HG03175 (cell line): ENCODE measurements at regions not wholly inside any gene's neighbourhood (a gene's known extent, or its start where the extent isn't known, plus 50 kb on each side); places are given as distances from the start of the nearest gene placed in this dataset.
A peak's percentile ranks its signal among the peaks of the same experiment; 100 is the strongest.

Experiments
- ATAC-seq: cut with Tn5 transposase; IDR thresholded peaks from one replicate; pipeline ENCODE4 v1.9.1; 2021; ENCODE audit warnings: mild to moderate bottlenecking, moderate library complexity; ENCODE audit not compliant: unreplicated experiment

DNA sequence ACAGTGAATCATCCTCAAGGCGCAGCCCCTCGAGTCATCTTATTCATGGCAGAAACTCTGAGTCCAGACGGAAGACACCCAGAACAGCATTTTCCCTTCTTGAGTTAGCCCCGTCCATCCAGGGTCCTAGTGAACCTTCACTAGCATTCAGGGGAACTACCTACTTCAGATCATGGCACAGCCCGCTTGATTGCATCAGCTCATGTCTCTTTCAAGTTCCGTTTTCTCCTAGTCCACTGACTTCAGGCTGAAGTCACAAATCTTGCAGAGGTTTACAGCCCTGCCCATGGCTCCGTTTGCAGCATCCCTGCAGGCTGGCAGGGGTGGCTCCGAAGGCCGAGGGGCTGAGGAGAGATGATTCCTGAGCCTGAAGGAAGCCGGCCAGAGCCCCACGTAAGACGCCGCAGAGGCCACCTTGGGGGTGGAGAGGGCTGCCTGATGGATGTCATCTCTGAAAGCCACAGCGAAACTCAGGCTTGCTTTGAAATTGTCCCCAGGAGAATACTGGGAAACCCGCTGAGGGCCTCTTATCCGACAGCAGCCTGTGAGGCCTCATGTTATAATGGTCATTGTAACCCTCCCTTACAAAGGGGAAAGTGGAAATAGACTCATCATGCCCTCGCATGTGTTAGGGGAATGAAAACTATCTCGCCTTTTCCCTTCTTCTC is 310.2 kb upstream of the AJAP1 start:
- peak; percentile 55 for ATAC-seq

DNA sequence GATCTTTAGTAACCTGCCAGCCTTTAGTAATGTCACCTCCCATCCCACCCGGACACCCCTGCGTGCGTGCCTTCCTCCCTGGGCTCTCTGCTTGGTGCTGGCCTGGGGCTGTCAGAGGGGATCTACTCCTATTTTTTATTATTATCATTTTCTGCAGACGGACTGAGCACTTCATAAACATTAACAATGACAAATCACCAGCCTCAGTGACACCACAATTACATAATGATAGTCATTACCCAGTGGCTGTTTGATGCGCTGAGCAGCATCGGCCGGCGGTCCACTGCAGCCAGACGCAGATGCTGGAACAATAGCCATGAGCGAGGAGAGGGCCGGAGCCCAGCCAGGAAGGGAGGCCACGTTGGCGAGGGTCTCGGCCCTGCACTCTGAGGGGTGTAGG is 309.3 kb upstream of the AJAP1 start:
- ATAC-seq, result no peak

DNA sequence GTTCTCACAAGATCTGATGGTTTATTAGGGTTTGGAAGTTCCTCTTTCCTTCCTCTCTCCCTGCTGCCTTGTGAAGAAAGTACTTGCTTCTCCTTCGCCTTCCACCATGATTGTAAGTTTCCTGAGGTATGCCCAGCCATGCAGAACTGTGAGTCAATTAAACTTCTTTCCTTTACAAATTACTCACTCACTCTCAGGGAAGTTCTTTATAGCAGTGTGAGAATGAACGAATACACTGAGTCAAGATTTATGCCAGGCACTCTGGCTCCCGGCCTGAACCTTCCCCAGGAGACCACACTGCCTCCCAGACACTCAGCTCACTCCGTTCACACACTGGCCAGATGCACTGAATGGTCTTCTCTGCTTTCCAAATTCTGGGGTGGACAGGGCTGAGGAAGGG is 308.3 kb upstream of the AJAP1 start:
- ATAC-seq, result no peak

DNA sequence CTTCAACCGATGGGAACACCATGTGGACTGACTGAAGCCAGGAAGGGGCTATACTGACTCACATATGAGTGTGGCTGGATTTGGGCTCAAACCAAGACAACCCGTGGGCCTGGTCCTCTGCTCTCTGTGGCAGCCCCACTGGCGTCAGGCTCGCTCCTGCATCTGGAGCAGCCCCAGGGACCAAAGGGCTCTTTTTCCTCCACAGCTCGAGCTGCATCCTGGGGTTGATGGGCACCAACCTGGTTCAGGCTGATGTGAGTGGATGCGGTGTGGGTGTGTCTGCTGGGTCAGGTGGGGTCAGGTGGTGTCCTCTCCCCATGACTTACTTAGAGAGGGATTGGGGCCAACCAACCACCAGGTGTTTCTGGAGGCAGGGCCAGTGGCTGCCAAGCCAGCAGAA is 303.0 kb upstream of the AJAP1 start:
- ATAC-seq, result no peak

DNA sequence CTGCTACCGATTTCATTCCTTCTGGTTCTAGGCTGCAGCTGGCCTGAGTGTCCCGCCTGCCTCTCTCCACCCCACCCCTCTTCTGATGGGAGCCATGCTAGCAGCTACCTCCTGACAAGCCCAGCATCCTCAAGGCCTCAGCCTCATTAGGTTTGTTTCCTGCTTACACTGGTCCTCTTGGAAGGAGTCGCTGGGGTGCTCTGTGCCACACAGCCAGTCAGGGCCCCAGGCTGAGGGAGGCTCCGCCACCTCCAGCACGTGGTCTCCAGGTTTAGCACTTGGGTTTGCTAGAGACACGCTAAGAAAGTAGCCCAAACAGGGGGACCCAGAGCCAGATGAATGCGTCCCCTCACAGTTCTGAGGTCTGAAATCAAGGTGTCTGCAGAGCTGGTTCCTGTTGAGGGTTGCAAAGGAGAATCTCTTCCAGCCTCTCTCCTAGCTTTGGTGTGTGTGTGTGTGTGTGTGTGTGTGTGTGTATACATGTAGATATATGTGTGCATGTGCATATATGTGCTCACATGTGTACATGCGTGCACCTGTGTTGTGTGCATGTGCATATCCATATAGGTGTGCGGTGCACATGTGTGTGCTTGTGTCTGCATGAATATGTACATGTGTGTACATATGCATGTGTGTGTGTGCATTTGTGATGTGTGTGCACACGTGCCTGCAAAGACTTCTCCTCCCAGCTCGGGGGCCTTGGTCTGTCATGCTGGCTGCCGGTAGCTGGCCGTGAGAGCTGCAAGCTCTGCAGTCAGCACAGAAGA is 301.1 kb upstream of the AJAP1 start:
- ATAC-seq, result no peak

DNA sequence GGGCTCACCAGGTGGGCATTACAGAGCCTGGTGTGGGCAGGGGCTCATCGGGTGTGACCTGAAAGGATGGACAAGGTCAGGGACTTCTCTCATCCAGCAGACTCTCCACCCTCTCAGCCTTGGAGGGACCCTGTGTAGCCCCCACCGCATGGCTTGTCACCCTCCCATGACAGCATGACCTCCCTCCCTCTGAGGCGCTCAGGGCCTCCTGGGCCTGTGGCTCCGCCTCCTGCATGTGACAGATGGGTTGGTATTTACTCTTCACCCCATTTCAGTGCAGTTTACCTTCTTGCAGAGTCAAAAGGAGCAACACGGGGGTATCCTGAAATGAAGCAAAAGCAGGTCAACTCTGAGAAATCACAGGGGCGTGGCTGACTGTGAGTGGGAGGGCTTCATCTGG is 298.6 kb upstream of the AJAP1 start:
- ATAC-seq, result no peak

DNA sequence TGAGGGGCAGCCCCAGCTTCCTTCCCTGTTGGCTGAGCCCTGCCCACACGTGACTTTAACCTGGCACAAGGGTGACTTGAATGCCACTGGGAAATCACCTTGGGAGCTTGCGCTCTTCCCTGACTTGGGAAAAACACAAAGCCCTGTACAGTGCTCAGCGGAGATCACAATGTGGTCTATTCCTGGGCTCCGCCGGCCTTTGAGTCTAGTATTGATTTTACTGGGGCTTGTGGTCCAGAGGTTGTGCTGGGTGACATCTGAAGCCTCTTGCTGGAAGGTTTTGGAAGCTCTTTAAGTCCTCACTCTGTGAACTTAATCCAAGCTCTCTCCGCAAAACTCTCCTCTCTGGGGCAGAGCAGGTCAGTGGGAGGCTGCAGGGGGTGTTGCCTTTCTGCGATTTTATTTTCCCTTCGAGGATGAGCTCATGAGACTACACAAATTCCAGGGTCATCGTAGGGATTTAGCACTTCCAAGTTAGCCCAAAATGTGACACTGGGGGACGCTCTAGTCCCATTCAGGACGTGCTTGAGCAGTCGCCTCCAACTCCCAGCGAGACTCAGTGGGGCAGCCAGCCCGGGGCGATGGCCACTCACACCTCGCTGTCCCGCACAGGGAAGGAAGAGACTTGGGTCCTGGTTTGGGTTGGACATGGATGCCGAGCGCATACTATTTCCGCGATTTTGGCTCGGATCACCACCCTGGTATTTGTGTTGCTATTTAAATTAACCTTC is 291.9 kb upstream of the AJAP1 start:
- no peak for ATAC-seq

DNA sequence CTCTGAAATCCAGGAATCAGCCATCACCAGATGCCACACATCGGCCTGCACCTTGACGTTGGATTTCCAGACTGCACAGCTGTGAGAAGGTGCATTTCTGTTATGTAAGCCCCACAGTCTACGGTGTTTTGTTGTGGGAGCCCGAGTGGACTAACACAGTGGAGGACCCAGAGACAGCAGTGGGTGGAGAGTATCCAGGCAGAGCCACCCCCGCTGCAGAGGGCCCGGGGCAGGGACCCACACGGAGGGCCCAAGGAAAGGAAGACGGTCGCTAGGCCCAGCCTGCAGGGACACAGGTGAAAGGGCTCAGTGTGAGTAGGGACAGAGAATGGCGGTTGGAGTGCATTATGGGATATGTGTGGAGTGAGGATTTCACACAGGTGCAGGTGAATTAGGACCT is 288.3 kb upstream of the AJAP1 start:
- ATAC-seq, result no peak

DNA sequence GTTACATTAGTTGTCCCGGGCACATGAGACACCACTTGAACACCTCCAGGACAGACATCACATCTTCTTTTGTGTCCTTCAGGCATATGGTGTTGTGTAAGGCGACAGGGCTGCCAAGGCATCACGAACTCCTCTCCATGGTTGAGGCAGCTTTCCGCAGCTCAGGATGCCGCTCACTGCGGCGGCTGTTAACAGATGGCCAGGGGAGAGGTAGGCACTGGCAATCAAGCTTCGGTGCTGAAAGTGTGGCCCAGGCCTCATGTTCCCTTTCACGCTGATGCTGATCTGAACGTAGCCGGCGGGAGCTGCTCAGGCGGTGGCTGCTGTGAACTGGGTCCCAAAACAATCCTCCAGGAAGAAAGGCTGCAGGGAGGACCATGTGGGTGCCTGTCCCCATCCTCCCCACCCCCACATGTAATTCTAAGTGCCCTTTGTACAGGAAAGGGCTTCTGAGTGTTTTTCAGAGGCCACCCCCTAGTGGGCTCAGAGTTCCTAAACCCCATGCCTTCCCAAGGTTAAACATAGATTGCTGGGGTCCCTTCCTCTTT is 287.1 kb upstream of the AJAP1 start:
- no peak for ATAC-seq

DNA sequence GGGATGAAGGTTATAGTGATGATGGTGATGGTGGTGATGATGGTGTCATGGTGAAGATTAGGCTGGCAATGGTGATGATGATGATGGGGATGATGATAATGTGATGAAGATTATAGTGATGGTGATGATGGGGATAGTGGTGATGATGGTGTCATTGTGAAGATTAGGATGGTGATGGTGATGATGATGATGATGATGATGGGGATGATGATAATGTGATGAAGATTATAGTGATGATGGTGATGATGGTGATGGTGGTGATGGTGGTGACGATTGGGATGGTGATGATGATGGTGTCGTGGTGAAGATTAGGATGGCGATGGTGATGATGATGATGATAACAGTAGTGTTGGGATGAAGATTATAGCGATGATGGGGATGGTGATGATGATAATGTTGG is 285.1 kb upstream of the AJAP1 start:
- no peak for ATAC-seq

DNA sequence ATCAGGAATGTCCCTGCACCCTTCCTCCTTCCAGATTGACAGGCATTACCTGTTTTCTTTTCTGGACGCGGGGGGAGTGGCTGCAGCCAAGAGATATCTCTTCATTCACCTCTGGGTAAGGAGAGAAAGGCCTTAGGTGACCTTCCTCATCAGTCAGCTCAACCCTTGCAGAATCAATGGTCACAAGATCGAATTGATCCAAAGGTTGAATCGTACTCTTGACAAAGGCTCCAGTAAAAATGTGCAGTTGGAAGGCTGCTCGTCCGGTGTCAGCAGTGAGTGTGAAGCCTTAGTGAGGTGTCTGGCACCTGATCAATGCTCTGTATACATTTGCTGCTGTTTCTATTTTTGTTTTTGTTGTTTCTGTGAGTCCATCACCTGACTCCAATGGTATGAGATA is 282.6 kb upstream of the AJAP1 start:
- no peak for ATAC-seq

DNA sequence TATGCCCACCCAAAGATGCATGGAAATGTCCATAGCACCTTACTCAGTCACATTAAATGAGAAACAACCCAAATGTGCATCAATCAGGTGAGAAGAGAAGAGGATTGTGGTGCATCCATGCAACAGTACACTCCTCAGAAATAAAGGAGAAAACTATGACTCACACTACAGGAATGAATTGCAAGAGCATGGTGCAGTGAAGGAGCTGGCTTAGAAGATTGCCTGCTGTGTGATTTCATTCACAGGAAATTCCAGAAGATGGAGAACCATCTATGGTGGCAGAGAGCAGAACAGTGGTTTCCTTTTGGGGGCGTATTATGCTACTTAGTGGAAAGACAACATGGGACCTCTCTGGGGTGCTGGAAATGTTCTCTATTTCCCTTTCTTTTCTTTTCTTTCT is 278.6 kb upstream of the AJAP1 start:
- ATAC-seq, result no peak

DNA sequence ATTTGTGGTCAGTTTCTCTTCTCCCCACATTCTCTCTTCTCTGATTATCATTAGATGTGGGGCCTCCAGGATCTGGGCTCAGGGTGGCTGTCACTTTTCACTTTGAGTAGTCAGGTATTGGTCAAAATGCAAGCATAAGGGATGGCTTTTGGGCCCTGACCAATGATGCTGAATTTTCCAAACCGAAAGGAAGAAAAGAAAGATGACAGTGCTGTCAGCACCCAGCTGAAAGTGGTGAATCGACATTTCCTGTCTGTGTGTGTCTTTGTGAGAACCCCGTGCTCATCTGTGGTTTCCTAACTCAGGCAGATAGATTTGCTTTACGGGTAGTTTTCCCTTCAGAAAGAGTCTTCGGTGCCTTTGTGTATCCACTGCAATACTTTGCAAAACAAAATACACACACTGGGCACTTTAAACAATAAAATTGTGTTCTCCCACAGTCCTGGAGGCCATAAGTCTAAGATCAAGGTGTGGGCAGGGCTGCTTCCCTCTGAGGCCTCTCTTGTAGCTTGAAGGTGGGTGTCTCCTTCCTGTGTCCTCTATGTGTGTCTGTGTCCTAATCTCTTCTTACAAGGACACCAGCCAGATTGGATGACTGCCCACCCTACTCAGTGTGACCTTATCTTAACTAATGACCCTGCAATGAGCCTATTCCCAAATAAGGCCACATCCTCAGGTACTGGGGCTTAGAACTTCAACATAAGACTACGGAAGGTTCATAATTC is 274.8 kb upstream of the AJAP1 start:
- ATAC-seq, result no peak

DNA sequence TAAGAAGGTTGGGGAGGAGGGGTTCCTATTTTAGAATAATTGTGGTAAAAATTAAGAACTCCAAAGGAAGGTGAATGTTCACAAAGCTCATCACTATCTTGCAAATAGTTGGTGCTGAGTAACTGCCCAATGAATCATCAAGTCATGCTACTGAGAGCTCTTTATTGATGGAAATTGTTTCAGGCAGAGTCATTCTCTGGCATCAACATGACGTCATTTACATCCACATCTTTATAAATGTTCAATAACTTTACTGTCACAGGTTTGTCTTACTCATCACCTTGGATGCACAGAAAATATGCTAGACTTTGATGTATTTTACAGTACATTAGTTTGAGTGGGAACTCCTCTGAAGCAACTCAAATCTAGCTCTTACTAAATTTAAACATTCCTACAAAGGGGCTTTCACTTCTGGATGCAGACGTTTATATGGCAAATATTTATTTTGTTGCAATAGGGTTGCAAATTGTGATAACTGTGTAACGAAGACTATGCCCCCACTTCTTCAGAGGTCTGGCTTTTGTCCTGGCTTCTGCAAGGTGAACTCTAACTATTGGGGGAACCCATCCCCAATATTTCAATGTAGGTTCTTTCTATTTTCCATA is 273.7 kb upstream of the AJAP1 start:
- no peak for ATAC-seq

DNA sequence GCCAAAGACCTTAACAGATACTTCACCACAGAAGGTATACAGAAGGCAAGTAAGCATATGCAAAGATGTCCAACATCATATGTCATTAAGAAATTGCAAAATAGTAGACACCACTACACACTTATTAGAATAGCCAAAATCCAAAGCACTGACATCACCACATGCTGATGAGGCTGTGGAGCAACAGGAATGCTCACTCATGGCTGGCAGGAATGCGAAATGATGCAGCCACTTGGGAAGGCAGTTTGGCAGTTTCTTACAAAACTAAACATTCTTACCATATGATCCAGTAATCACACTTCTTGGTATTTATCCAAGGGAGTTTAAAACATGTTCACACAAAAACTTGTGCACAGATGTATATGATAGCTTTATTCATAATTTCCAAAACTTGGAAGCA is 261.2 kb upstream of the AJAP1 start:
- ATAC-seq, result no peak

DNA sequence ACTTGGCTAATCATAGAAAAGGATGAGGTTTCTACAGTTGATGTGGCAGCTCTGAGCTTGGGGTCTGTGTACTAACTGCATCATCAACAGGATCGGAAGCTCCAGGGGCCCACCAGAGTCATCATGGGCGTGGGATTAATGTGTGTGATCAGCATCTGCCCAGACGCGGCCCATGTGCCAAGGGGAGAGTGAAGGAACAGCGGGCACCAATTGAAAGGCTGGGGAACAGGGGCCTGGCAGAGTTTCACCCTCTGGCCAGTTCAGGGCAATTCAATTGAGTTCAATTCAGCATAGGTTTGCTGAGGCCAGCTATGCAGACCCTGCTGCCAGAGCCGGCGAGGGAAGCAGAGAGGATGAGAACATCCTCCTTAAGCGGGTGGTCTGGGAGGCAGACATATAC is 260.0 kb upstream of the AJAP1 start:
- no peak for ATAC-seq

DNA sequence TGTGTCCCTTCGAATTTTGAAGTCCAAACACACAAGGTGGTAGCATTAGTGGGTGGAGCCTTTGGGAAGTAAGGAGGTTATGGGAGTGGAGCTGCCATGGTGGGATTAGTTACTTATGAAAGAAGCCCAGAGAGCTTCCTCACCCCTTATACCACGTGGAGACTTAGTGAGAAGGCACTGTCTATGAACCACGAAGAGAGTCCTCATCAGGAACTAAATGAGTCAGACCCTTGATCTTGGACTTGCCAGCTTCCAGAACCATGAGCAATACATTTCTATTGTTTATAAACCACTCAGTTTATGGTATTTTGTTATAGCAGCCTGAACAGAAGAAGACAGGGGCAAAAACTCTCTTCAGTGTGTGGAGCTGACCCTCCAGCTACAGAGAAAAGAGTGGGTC is 259.3 kb upstream of the AJAP1 start:
- no peak for ATAC-seq

DNA sequence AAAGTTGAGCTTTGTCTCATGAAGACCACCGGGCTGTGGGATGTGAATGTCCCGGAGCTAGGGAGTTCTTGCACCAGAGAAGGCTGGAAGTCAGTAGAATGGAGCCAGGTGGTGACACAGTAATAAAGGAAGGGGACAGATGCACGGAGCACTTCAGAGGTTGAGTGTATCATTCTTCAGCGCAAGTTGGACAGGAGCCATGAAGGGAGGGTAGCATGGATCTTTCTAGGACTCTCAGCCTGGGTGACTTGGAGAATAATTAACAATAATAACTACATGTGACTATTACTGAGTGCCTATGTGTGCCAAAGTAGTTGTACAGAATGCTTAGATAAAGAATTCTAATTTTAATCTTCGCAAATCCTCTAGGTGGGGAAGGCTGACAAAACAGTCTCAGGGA is 258.7 kb upstream of the AJAP1 start:
- no peak for ATAC-seq

DNA sequence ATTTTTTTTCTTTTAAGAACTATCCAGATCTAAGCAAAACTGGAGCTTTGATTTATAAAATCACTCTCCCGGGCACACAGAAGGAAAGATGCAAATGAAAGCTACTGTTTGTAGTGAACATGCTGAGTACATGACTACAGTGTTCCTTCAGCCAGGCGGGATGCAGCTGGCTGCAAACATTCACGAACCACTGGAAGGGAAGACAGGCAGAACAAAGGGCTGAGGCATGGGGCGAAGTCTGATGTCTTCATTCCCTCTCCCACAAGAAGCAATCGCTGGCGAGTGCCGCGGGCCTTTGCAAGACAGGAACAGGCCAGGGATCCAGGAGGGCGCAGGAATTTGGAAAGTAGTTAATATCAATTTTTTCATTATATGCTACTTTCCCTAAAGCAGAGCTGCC is 257.9 kb upstream of the AJAP1 start:
- no peak for ATAC-seq

DNA sequence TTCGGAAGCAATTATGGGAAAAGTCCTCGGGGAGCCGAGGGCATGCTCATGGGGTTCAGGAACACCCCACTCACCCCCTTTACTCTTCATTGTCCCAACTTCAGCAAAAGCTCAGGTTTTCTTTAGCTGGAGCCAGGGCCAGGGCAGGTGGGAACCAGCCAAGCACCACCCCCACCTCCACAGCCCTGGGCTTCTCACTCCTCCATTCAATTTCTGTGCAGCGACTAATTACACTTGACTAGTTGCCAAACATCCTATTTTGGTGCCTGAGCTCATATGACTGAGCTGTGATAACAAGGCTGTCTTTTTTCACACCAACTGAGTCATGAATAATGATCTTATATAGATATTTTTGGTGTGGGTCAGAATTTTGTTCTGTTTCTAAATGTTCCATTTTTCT is 257.2 kb upstream of the AJAP1 start:
- ATAC-seq, result no peak

DNA sequence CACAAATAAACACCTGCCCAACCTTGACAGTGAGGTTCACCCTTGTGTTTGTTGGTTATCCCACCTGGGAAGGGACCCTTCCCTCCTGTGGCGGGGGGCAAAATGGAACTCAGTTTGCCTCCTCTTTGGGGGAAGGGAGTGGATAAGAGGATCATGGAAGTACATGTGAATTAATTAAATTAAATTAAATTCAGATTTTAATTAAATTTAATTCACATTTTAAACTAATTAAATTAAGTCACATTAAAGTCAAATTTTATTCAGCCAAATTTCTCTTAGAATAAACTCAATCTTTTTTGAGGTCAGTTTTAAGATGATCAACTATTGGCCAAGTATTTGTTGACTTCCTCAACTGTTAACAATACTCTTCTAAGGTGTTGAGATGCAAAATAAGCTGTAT is 252.4 kb upstream of the AJAP1 start:
- no peak for ATAC-seq
